Stimulated activated memory B cell treated with anti-CD40 and anti-IgM and Interleukin-4, amounts not matched to agents 10 μg/mL and 1 μg/mL and 100 μg/mL, for 72 hours (primary cell): ENCODE measurements at regions not wholly inside any gene's neighbourhood (a gene's known extent, or its start where the extent isn't known, plus 50 kb on each side); places are given as distances from the start of the nearest gene placed in this dataset.
"Not testable (repeated sequence)": the region's sequence is repeated elsewhere in the genome, so short reads cannot be mapped to it uniquely, and the experiment has no call there.

Experiments
- ATAC-seq: fragments of 150-1000 bp; cut with Tn5 transposase; 2 replicates; pipeline ENCODE4 v1.10.0; 2021
- H3K27ac Mint-ChIP-seq: one replicate; pipeline ENCODE4 v1.8.0; 2022; ENCODE audit warnings: mild to moderate bottlenecking, mixed read lengths
- H3K27me3 Mint-ChIP-seq: one replicate; pipeline ENCODE4 v1.8.0; 2022; ENCODE audit warnings: mixed read lengths
- H3K36me3 Mint-ChIP-seq: one replicate; pipeline ENCODE4 v1.8.0; 2022; ENCODE audit warnings: mixed read lengths
- H3K4me1 Mint-ChIP-seq: one replicate; pipeline ENCODE4 v1.8.0; 2022; ENCODE audit warnings: mixed read lengths
- H3K4me3 Mint-ChIP-seq: one replicate; pipeline ENCODE4 v1.8.0; 2022; ENCODE audit warnings: mild to moderate bottlenecking, moderate library complexity, mixed read lengths
- H3K9me3 Mint-ChIP-seq: one replicate; pipeline ENCODE4 v1.8.0; 2022; ENCODE audit warnings: mixed read lengths

- Mint-ChIP-seq H3K36me3 (no peaks in the 10 kb centered on the region), H3K27me3 (no peaks in the 10 kb centered on the region), H3K27ac (no peak overlapping the region), H3K9me3 (peaks cover 7% of the 10 kb centered on the region), H3K4me1 (no peaks in the 10 kb centered on the region), H3K4me3 (no peak overlapping the region)
- no peak for ATAC-seq
Measured at GRCh38 chr17:22303096-22303495, 610.8 kb downstream of the KCNJ18 start.

DNA sequence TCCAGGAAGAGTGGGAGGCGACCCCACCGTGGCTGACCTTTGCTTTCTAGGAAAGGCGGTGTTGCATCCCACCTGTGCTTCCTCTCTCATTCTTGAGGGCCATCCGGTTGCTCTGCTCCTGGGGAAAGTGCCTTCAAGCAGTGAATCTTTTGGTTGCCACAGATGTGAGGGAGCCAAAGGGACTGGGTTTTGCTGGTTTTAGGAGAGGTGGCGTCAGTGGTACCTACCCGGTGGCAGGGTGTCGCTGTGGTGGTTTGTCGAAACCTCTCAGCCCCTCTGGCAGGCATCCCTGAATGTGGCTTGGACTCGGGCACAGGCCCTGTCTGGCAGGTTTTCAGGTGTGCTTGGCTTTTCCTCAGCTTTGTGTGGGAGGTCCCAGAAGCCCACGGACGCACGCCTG, 611.5 kb downstream of the KCNJ18 start:
- ATAC-seq: no peak
- Mint-ChIP-seq H3K9me3 (peaks cover 7% of the 10 kb centered on the region), H3K4me1 (no peaks in the 10 kb centered on the region), H3K36me3 (no peaks in the 10 kb centered on the region), H3K27ac (no peak overlapping the region), H3K4me3 (no peak overlapping the region), H3K27me3 (no peaks in the 10 kb centered on the region)

GRCh38 chr17:22304667-22305303, 612.5 kb downstream of the KCNJ18 start:
- Mint-ChIP-seq H3K9me3 (peaks cover 3% of the 10 kb centered on the region), H3K27ac (no peak overlapping the region), H3K4me3 (no peak overlapping the region), H3K4me1 (no peaks in the 10 kb centered on the region), H3K27me3 (no peaks in the 10 kb centered on the region), H3K36me3 (no peaks in the 10 kb centered on the region)
- ATAC-seq: peak; percentile 24

GRCh38 chr17:22305356-22306071, 613.2 kb downstream of the KCNJ18 start:
- ATAC-seq: no peak
- Mint-ChIP-seq H3K27me3 (no peaks in the 10 kb centered on the region), H3K36me3 (no peaks in the 10 kb centered on the region), H3K9me3 (peaks cover 7% of the 10 kb centered on the region), H3K4me3 (no peak overlapping the region), H3K27ac (no peak overlapping the region), H3K4me1 (no peaks in the 10 kb centered on the region)

- H3K9me3 Mint-ChIP-seq, H3K4me3 Mint-ChIP-seq, H3K27ac Mint-ChIP-seq, ATAC-seq, H3K27me3 Mint-ChIP-seq, H3K36me3 Mint-ChIP-seq, H3K4me1 Mint-ChIP-seq: not testable (repeated sequence)
Measured at GRCh38 chr17:22310292-22310691, 618.0 kb downstream of the KCNJ18 start.

GRCh38 chr17:22310717-22311686, 618.7 kb downstream of the KCNJ18 start:
- no peak overlapping the region for H3K27ac Mint-ChIP-seq
- no peak overlapping the region for H3K4me3 Mint-ChIP-seq
- no peak for ATAC-seq
- H3K4me1 Mint-ChIP-seq: no peaks in the 10 kb centered on the region
- no peaks in the 10 kb centered on the region for H3K36me3 Mint-ChIP-seq
- H3K9me3 Mint-ChIP-seq: peaks cover 8% of the 10 kb centered on the region
- no peaks in the 10 kb centered on the region for H3K27me3 Mint-ChIP-seq

DNA sequence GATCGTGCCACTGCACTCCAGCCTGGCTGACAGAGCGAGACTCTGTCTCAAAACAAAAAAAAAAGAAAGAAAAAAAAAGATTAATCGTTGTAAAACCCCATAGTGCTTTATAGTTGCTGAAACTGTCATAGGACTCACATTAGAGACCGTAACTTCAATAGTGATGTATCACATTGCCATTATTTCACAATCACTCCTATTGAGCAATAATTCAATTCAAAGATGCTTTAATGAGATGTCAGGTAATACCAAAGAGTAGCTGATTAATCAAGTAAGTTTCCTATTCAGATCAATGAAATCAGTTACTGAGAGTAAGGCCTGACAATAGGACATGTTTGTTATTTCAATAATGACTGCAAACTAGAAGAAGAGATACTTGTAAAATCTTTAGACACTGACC, 628.7 kb downstream of the KCNJ18 start:
- H3K27ac Mint-ChIP-seq, ATAC-seq, H3K4me1 Mint-ChIP-seq, H3K27me3 Mint-ChIP-seq, H3K9me3 Mint-ChIP-seq, H3K36me3 Mint-ChIP-seq, H3K4me3 Mint-ChIP-seq: not testable (repeated sequence)

GRCh38 chr17:22322893-22323550, 630.7 kb downstream of the KCNJ18 start:
- ATAC-seq, H3K9me3 Mint-ChIP-seq, H3K36me3 Mint-ChIP-seq, H3K4me1 Mint-ChIP-seq, H3K27ac Mint-ChIP-seq, H3K4me3 Mint-ChIP-seq, H3K27me3 Mint-ChIP-seq: not testable (repeated sequence)

GRCh38 chr17:22337467-22337866, 645.1 kb downstream of the KCNJ18 start:
- Mint-ChIP-seq H3K4me3 (no peak overlapping the region), H3K9me3 (no peaks in the 10 kb centered on the region), H3K36me3 (no peaks in the 10 kb centered on the region), H3K27ac (no peak overlapping the region), H3K27me3 (no peaks in the 10 kb centered on the region), H3K4me1 (no peaks in the 10 kb centered on the region)
- ATAC-seq: no peak

- not testable (repeated sequence) for H3K36me3 Mint-ChIP-seq, H3K9me3 Mint-ChIP-seq, H3K27me3 Mint-ChIP-seq, H3K4me1 Mint-ChIP-seq, ATAC-seq, H3K4me3 Mint-ChIP-seq, H3K27ac Mint-ChIP-seq
Measured at GRCh38 chr17:22356603-22357002, 664.3 kb downstream of the KCNJ18 start.

GRCh38 chr17:22370988-22371387, 678.7 kb downstream of the KCNJ18 start:
- not testable (repeated sequence) for H3K9me3 Mint-ChIP-seq, H3K4me3 Mint-ChIP-seq, H3K36me3 Mint-ChIP-seq, H3K27ac Mint-ChIP-seq, H3K27me3 Mint-ChIP-seq, H3K4me1 Mint-ChIP-seq, ATAC-seq

DNA sequence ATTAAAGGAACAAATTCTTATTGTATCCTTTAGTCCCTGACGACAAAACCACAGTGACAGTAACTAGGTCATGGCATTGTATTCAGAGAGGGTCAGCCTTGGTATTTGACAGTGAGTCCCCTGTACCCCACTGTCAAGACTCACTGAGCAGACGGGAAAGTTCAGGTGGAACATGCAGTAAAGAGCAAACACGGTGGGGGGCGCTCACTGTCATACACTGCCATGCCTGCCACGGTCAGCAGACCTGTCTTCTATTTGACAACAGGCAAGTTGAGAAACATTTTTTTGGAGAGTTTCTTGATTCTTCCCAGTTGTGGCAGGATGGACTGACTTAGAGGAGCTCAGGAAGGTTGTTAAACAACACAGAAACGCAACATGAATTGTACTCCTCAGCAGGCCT, 681.6 kb downstream of the KCNJ18 start:
- Mint-ChIP-seq H3K4me1 (no peaks in the 10 kb centered on the region), H3K36me3 (no peaks in the 10 kb centered on the region), H3K9me3 (peaks cover 9% of the 10 kb centered on the region), H3K27me3 (no peaks in the 10 kb centered on the region), H3K27ac (no peak overlapping the region), H3K4me3 (no peak overlapping the region)
- ATAC-seq: no peak

DNA sequence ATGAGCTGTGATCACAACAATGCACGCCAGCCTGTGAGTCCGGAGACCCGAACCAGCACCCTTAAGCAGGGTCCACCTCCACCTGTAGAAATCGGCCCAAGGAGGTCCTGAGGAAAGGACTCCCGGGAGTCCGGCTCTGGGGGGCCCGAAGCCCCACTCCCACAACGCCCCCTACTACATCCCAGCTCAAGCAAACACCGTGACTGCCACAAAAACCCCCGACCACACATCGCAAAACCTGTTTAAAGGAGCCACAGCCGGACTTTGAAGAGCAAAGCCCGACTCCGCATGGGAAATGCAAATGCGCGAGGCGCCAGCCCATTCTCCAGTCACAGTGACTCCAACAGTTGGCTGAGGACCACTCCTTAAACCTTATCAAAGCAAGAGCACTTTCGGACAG, 682.4 kb downstream of the KCNJ18 start:
- Mint-ChIP-seq H3K36me3 (no peaks in the 10 kb centered on the region), H3K4me3 (no peak overlapping the region), H3K9me3 (peaks cover 9% of the 10 kb centered on the region), H3K27me3 (no peaks in the 10 kb centered on the region), H3K27ac (no peak overlapping the region), H3K4me1 (no peaks in the 10 kb centered on the region)
- no peak for ATAC-seq

GRCh38 chr17:22376747-22377146, 684.4 kb downstream of the KCNJ18 start:
- H3K9me3 Mint-ChIP-seq, H3K27ac Mint-ChIP-seq, H3K27me3 Mint-ChIP-seq, H3K36me3 Mint-ChIP-seq, H3K4me3 Mint-ChIP-seq, ATAC-seq, H3K4me1 Mint-ChIP-seq: not testable (repeated sequence)

DNA sequence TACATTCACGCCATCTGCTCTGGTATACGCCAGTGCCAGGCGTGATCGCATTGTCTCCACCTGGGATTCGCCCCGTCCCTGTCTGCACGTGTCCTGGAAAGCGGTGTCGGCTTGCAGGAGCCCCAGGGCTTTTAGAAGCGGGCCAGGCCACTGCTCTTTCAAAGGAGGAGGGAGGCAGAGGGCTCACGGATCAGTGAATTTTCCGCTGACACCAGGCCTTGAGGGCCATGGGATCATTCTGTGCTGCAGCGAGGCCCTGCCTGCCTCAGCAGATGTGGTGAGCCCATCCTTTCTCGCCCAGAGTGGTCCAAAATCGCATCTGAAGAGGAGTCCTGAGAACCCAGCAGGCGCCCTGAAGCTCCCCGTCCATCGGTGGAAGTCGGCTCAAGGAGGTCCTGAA, 686.4 kb downstream of the KCNJ18 start:
- H3K27me3 Mint-ChIP-seq, ATAC-seq, H3K4me1 Mint-ChIP-seq, H3K36me3 Mint-ChIP-seq, H3K9me3 Mint-ChIP-seq, H3K4me3 Mint-ChIP-seq, H3K27ac Mint-ChIP-seq: not testable (repeated sequence)
